Common myeloid progenitor, CD34-positive (primary cell): ENCODE measurements at regions not wholly inside any gene's neighbourhood (a gene's known extent, or its start where the extent isn't known, plus 50 kb on each side); places are given as distances from the start of the nearest gene placed in this dataset.

Experiments
- CTCF ChIA-PET: fragments of 350-600 bp; sonication (Branson Sonifier 250); formaldehyde crosslinking; loops from one replicate; lab custom pipeline; 2021; ENCODE audit warnings: antibody characterized with exemption; lab: Charles Lee
- POLR2A ChIA-PET: fragments of 350-600 bp; sonication (Branson Sonifier 250); formaldehyde crosslinking; loops from one replicate; lab custom pipeline; 2021; ENCODE audit warnings: antibody characterized with exemption; lab: Charles Lee
- DNase-seq, 3 donors: peaks; one replicate each; pipeline versions ENCODE4 v3.0.0 to v3.0.0-alpha.2; 2013
- H3K27ac ChIP-seq, 2 experiments: 1 replicate in 1 of 2; 2 replicates in 1 of 2; pipeline ENCODE4 v1.7.0; 2013; ENCODE audit warnings: inconsistent platforms in 2 of 2, low read length in 2 of 2, mild to moderate bottlenecking in 2 of 2, low read depth in 1 of 2, moderate library complexity in 1 of 2; ENCODE audit not compliant: severe bottlenecking in 2 of 2, insufficient read depth in 1 of 2, poor library complexity in 1 of 2
- H3K27me3 ChIP-seq, 5 experiments: replicated peaks in 2 of 5; 1 replicate in 3 of 5; 2 replicates in 2 of 5; pipeline versions ENCODE4 v1.6.1 to v1.7.0; 2013; ENCODE audit warnings: low read length in 4 of 5, mild to moderate bottlenecking in 2 of 5, moderate library complexity in 2 of 5, inconsistent platforms in 1 of 5; ENCODE audit not compliant: insufficient read depth in 5 of 5, control insufficient read depth in 4 of 5
- H3K36me3 ChIP-seq, 4 experiments: 1 replicate in 2 of 4; 2 replicates in 2 of 4; pipeline versions ENCODE4 v1.6.1 to v1.7.0; 2013; ENCODE audit warnings: low read length in 3 of 4, control low read depth in 1 of 4, mild to moderate bottlenecking in 1 of 4; ENCODE audit not compliant: control insufficient read depth in 4 of 4, insufficient read depth in 4 of 4
- H3K4me1 ChIP-seq, 4 experiments: 1 replicate in 3 of 4; 2 replicates in 1 of 4; pipeline versions ENCODE4 v1.6.1 to v1.7.1; 2013; ENCODE audit warnings: low read length in 3 of 4, mild to moderate bottlenecking in 3 of 4, control low read depth in 1 of 4, inconsistent platforms in 1 of 4, moderate library complexity in 1 of 4; ENCODE audit not compliant: control insufficient read depth in 4 of 4, insufficient read depth in 4 of 4; ENCODE audit errors: control extremely low read depth in 1 of 4
- H3K4me3 ChIP-seq, 7 experiments: 1 replicate in 4 of 7; 2 replicates in 3 of 7; pipeline versions ENCODE4 v1.5.1 to v1.7.0; 2013; ENCODE audit warnings: mild to moderate bottlenecking in 7 of 7, low read length in 6 of 7, moderate library complexity in 6 of 7, inconsistent platforms in 2 of 7, low read depth in 2 of 7, control low read depth in 1 of 7; ENCODE audit not compliant: insufficient read depth in 4 of 7, control insufficient read depth in 1 of 7; ENCODE audit errors: extremely low read depth in 1 of 7
- H3K9me3 ChIP-seq, 5 experiments: 1 replicate in 4 of 5; 2 replicates in 1 of 5; pipeline versions ENCODE4 v1.6.1 to v1.7.1; 2013; ENCODE audit warnings: low read length in 4 of 5, mild to moderate bottlenecking in 2 of 5, inconsistent platforms in 1 of 5, low read depth in 1 of 5, moderate library complexity in 1 of 5; ENCODE audit not compliant: control insufficient read depth in 4 of 5, insufficient read depth in 2 of 5; ENCODE audit errors: control extremely low read depth in 1 of 5
- WGBS: methylation state at CpG from one replicate; pipeline ENCODE4 v1.1.5; 2013; ENCODE audit not compliant: insufficient coverage; 5-methylcytosine and 5-hydroxymethylcytosine counted together

- Histone ChIP-seq H3K9me3 (peaks cover 0 to 1% (median 0%) of the 10 kb centered on the region in 5 experiments), H3K27ac (no peak overlapping the region), H3K4me3 (no peak overlapping the region), H3K36me3 (no peaks in the 10 kb centered on the region), H3K4me1 (no peaks in the 10 kb centered on the region), H3K27me3 (no peaks in the 10 kb centered on the region)
- 0% methylated on average over 1 of the region's 3 CpGs for WGBS
- no peak for DNase-seq
- CTCF ChIA-PET, result no interaction called here
- POLR2A ChIA-PET, result no interaction called here
Observed at GRCh38 chr13:34587576-34587975, 354.5 kb upstream of the NBEA start.

DNA sequence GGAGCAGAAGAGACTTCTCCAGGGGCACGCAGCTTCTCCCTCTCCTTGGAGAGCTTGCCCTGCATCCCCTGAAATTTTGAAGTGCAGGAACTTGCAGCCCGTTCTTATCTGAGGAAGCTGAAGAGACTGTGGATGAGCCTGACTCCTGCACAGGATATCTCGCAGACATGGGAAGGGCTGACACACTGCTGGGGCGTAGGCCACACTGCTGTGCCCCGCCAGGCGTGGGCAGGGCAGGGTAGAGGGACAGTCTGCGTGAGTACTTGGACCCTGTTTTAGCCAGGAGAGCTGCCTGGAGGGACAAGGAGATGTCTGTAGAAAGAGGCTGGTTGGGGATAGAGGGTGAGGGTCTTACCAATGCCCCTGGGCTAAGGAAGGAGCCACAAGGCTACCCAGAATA is 353.7 kb upstream of the NBEA start:
- ChIA-PET CTCF (no interaction called here), POLR2A (no interaction called here)
- H3K36me3 ChIP-seq, result no peaks in the 10 kb centered on the region
- peaks cover 0 to 1% (median 0%) of the 10 kb centered on the region in 5 experiments for H3K9me3 ChIP-seq
- no peak overlapping the region for H3K27ac ChIP-seq
- no peaks in the 10 kb centered on the region for H3K4me1 ChIP-seq
- no peak for DNase-seq
- 91% methylated on average over 7 of the region's 7 CpGs for WGBS
- no peak overlapping the region for H3K4me3 ChIP-seq
- H3K27me3 ChIP-seq, result no peaks in the 10 kb centered on the region

DNA sequence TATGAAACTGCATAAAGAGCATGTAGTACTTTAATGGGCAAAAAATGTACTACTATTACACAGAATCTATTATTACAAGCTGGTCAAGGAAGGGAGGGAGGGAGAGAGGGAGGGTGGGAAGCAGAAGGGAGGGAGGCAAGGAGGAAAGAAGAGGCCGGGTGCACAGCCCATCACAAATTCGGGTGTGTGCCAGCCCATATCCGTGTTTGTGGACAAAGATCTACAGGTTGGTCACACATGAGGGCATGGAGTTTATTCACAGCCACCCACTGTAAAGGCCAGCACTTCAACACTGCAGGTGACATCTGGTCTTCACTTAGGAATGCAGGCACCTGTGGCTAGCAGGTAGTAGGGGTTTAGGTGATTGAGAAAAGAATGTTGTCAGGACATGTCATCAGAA is 352.5 kb upstream of the NBEA start:
- DNase-seq, result no peak
- peaks cover 0 to 1% (median 0%) of the 10 kb centered on the region in 5 experiments for H3K9me3 ChIP-seq
- no peak overlapping the region for H3K27ac ChIP-seq
- H3K4me1 ChIP-seq, result no peaks in the 10 kb centered on the region
- WGBS, result 95% methylated on average over 3 of the region's 3 CpGs
- H3K36me3 ChIP-seq, result no peaks in the 10 kb centered on the region
- H3K27me3 ChIP-seq, result no peaks in the 10 kb centered on the region
- H3K4me3 ChIP-seq, result no peak overlapping the region
- POLR2A ChIA-PET, result no interaction called here
- CTCF ChIA-PET, result no interaction called here

DNA sequence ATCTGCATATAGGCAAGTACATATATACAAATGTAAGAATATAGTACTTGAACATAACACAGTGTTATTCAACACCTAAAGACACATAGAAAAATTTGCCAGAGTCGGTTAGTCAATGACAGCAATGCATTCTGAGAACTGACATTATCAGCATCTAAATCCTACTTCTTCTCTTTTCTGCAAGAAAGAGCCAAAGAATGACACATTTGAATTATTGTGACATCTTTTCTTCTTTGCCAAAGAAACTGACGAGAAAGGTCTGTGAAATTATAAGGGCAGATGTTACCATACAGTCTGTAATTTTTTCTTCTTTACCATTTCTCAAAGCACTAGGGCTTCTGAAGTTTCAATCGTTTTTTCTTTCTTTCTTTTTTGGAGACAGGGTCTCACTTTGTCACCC is 350.9 kb upstream of the NBEA start:
- CTCF ChIA-PET, result no interaction called here
- POLR2A ChIA-PET, result no interaction called here
- whole genome bisulfite sequencing, result 90% methylated on average over 2 of the region's 3 CpGs

GRCh38 chr13:34591900-34592529 is 350.1 kb upstream of the NBEA start:
- WGBS, result 100% methylated on average over 1 of the region's 2 CpGs
- H3K4me1 ChIP-seq, result no peaks in the 10 kb centered on the region
- POLR2A ChIA-PET, result no interaction called here

More for the DNA sequence above, 350.9 kb upstream of the NBEA start:
- Histone ChIP-seq H3K4me1 (no peaks in the 10 kb centered on the region), H3K9me3 (peaks cover 0 to 1% (median 0%) of the 10 kb centered on the region in 5 experiments), H3K27ac (no peak overlapping the region), H3K36me3 (no peaks in the 10 kb centered on the region), H3K4me3 (no peak overlapping the region), H3K27me3 (no peaks in the 10 kb centered on the region)
- DNase-seq, result no peak

DNA sequence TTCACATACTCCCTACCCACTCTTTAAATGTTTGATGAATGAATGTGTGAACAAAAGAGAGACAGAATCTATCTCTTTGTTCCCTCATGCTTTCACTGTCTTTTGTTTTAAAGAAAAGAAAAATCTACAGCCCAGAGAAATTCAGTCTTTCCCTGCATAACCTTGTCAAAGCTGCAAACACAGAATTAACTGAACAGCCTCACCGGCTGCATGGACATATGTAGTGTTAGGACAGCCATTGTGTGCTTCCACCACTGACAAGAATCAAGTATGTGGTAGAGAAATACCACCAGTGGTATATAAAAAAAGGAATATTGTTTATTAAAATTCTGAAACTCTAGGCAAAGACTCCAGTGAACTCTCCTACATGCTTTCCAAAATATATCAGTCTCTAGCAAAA is 348.4 kb upstream of the NBEA start:
- CTCF ChIA-PET, result no interaction called here

More at GRCh38 chr13:34591900-34592529, 350.1 kb upstream of the NBEA start:
- CTCF ChIA-PET, result no interaction called here
- no peak overlapping the region for H3K27ac ChIP-seq
- DNase-seq, result no peak
- no peaks in the 10 kb centered on the region for H3K9me3 ChIP-seq
- no peaks in the 10 kb centered on the region for H3K27me3 ChIP-seq
- no peak overlapping the region for H3K4me3 ChIP-seq
- H3K36me3 ChIP-seq, result no peaks in the 10 kb centered on the region

DNA sequence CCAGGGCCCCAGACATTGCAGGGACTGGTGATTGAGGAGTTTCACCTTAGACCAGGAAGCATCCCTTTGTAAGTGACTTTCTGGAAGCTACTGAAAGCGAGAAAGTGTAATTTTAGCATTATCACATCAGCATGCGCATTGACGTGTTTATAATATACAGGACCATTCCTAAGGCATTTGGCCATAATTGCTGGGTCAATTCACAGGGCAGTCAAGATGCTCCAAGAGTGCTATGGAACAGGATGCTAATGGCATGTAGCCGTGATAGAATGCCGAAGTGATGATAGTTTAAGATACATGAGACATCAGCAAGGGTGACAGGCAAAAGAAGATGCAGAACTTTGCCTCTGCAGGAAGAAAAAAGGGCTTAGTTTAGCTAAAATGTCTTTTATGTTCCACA is 347.6 kb upstream of the NBEA start:
- Histone ChIP-seq H3K27ac (no peak overlapping the region), H3K27me3 (no peaks in the 10 kb centered on the region), H3K9me3 (no peaks in the 10 kb centered on the region), H3K36me3 (no peaks in the 10 kb centered on the region), H3K4me1 (no peaks in the 10 kb centered on the region), H3K4me3 (no peak overlapping the region)
- DNase-seq, result no peak
- POLR2A ChIA-PET, result no interaction called here
- CTCF ChIA-PET, result no interaction called here
- 100% methylated on average over 4 of the region's 5 CpGs for WGBS

More for the DNA sequence above, 348.4 kb upstream of the NBEA start:
- POLR2A ChIA-PET, result no interaction called here
- H3K4me1 ChIP-seq, result no peaks in the 10 kb centered on the region
- no peak overlapping the region for H3K4me3 ChIP-seq
- H3K9me3 ChIP-seq, result no peaks in the 10 kb centered on the region
- WGBS, result 100% methylated on average over 1 of the region's 1 CpG
- no peak overlapping the region for H3K27ac ChIP-seq
- DNase-seq, result no peak
- no peaks in the 10 kb centered on the region for H3K36me3 ChIP-seq
- H3K27me3 ChIP-seq, result no peaks in the 10 kb centered on the region
